ENCODE measurements at regions not wholly inside any gene's neighbourhood (a gene's known extent, or its start where the extent isn't known, plus 50 kb on each side); places are given as distances from the start of the nearest gene placed in this dataset.
"Not testable (repeated sequence)": the region's sequence is repeated elsewhere in the genome, so short reads cannot be mapped to it uniquely, and the experiment has no call there.

DNA sequence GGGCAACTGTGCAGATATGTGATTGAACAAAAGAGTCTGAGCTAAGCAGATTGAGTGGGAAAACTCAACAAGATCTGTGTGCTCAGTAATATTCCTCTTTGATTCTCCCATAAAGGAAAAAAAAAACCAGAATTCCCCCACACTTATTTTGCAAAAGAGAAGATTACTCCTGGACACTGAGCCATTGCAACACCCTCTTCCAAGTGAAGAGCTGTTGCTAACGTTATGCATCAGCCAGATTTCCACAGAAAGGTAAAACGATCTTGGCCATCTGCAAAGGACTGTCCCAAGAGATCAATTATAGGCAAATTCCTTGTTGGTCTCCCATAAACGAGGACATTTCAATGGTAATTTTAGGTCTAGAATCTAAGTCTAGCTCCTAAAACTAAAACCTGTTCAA is 587.7 kb downstream of the C12orf50 start:
- DNase-seq (ENCODE audit: insufficient read length, low spot score) (no peak), FAIRE-seq (no peak)

DNA sequence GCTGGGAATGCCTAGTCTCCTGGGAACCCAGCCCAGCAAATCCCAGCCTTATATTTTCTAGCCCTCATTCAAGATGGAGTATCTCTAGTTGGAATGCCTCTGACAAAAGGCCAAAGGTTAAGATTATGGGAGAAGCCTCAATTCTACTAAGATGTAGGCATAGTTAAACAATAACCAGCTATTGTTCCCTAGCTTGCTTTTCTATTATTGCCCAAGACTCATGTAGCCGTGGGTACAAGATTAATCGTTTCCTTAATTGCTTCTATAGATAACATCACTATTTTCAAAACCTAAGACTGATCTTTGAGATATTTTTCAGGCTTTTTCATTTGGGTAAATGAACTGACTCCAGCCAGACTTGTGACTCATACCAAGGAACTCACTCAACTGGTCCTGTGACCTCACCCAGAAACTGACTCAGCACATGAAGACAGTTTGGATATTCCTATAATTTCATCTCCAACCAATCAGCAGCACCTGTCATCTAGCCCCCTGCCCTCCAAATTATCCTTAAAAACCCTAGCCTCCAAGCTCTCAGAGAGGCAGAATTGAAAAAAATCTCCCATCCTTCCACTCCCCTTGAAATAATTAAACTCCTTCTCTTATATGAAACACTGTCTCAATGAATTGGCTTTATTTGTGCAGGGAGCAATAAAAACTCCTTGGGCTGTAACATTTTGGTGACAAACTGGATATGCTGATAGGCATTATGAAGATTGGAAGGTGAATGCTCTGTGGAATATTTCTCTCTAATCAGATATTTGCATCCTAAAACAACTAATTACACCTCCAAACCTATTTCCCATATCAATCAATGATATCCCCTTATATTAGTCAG is 589.0 kb downstream of the C12orf50 start:
- no peak for FAIRE-seq
- DNase-seq (ENCODE audit: insufficient read length, low spot score) = no peak

DNA sequence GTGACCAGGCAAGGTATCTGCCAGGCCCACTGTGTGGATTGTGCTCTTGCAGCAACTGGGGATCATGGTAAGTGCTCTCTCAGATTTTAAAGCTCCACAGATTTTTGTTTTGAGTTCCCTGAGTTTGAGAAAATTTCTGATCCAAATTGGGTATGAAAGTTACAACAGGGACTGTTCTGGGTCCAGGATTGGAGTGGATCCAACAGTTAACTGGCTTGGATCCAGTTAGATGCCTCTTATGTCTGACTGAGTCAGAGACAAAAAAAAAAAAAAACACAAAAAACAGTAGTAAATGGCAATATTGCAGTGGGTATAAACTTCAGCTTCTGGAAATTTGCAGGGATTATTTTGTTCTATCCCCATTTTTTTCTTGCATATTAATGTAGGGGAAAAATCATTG is 598.8 kb downstream of the C12orf50 start:
- no peak for FAIRE-seq
- no peak for DNase-seq (ENCODE audit: insufficient read length, low spot score)

DNA sequence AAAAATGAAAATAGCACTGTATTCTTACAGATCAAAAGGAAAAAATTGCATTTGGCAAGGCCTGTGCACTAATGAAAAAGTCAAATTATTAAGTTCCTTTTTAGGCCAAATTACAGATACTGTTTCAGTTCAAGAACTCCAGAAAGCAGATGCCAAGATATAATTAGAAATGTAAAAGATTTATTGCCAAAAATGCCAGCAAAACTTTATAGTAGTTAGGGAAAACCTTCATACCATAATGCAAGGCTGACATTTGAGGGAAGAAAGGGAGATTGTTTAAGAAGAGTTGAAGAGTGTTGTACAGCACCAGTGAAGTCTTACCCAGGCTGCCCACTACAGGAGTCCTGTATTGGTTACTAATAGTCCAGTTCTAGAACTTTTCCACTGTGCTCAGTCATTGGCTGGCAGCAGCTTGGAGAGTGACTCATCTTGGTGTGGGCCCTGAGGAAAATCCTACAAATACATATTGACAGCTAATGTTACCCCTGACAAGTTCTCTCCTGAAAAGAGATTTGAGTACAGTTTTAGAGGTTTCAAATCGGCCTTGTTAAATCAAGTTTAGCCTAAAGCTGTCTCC is 600.4 kb downstream of the C12orf50 start:
- FAIRE-seq (no peak), DNase-seq (ENCODE audit: insufficient read length, low spot score) (no peak)

DNA sequence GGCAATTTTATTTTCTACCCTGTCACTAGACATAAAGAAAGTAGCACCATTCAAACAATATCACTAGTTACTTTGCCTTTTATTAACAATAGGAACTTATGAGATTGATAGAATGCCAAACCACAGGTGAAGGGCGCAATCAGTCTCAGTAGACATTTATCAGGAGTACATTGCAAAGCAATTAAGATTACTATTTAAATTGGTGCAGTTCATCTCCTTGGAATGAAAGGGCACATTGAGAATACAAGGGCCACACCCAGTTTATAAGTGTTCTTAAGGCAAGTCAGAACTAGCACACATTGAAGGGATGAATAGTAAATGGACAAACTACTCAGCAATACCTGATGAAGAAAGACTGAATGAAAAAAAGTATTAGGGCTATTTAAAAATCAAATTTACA is 601.4 kb downstream of the C12orf50 start:
- FAIRE-seq = no peak

DNA sequence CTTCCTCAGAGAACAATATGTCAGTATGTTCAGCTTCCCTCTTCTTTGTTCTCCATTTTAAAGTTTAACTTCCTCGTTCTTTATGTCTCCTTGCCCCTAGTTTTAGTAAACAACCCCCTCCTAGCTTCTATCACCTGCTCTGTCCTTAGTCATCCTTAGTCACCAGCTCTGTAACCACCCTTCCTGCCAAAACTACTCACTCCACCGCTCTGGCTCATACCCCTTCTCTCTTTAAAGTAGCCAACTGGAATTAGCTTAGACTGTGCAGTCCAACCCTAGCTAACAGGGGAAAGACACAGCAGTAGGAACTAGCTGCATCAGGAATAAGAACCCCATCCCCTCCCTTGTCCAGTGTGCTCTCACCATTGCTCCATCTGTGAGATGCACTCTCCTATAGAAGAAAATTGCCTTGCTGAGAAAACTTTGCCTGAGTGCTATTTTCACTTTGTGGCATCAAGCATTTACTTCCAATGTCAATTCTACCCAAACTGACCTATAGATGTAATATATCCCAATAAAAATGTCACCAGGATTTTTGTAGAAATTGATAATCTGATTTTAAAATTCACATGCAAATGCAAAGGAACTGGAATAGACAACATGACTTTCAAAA is 603.2 kb downstream of the C12orf50 start:
- DNase-seq (ENCODE audit: insufficient read length, low spot score) (no peak), FAIRE-seq (no peak)

More for the DNA sequence above, 601.4 kb downstream of the C12orf50 start:
- no peak for DNase-seq (ENCODE audit: insufficient read length, low spot score)

DNA sequence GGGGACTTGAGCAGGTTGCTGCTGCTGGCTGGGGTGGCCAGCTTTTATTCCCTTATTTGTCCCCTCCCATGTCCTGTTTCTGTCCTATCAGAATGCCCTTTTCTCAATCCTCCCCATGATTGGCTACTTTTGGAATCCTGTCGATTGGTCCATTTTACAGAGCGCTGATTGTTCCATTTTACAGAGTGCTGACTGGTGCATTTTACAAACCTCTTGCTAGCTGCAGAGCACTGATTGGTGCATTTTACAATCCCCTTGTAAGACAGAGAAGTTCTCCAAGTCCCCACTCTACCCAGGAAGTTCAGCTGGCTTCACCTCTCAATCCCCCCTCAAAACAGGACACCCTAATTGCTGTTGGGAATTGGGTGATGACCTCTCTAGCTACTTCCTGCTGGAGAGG is 608.0 kb downstream of the C12orf50 start:
- not testable (repeated sequence) for DNase-seq (ENCODE audit: insufficient read length, low spot score); FAIRE-seq

DNA sequence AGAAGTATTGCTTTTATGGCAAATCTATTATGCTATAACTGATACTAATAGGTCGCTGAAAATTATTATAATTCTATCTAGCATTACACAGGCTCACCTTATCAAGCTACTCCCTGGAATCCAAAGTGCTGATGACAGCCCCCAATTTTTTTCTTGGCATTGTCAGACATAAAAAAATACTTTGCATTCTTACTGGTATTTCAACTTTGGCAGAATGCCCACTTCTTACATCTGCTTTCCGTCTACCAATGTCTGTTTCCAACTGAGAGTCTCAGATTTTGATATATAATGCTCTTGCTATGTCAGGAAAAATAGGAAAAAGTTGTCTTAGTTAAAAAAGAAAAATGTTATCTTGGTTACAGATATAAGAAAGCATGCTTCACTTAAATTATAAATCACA is 615.4 kb downstream of the C12orf50 start:
- FAIRE-seq (no peak), DNase-seq (ENCODE audit: insufficient read length, low spot score) (no peak)

DNA sequence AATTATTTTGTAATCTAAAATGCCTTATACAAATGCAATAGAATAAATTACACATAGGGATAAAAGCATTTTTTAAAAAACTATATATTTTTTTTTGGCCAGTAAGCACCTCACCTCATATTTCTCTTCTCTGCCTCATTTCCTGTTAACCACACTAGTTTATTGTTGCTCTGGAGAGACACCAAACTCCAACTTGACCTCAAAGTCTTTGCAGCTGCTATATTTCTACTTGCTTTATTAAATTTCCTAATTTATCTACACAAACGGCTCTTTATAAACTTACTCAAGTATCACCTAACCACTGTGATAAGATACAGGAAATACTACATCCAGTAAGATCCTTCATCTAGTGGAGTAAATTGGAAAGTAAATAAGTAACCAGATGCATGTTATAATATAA is 622.3 kb downstream of the C12orf50 start:
- DNase-seq (ENCODE audit: insufficient read length, low spot score) (no peak), FAIRE-seq (no peak)

DNA sequence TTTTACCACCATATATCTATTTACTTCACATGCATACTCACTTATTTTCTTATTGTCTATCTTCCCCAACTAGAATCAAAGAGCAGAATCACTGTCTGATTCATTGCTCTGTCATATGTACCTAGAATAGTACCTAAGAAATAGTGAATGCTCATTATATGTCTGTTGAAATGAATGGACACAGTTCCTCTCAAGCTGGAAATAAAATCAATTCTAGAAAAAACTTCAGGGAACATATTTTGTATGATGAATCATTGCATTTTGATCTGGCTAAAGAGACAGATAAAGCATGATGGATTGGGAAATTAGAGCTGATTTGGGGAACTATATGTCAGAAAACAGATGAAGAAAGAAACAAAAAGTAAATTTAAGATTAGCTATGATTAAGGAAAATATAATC is 623.3 kb downstream of the C12orf50 start:
- FAIRE-seq = no peak
- DNase-seq (ENCODE audit: insufficient read length, low spot score) = no peak

DNA sequence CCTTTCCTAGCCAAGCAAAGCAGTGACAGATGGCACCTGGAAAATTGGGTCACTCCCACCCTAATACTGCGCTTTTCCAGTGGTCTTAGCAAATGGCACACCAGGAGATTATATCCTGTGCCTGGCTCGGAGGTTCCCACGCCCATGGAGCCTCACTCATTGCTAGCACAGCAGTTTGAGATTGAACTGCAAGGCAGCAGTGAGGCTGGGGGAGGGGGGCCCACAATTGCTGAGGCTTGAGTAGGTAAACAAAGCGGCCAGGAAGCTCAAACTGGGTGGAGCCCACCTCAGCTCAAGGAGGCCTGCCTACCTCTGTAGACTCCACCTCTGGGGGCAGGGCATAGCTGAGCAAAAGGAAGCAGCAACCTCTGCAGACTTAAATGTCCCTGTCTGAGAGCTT is 635.0 kb downstream of the C12orf50 start:
- DNase-seq (ENCODE audit: insufficient read length, low spot score); FAIRE-seq: not testable (repeated sequence)

DNA sequence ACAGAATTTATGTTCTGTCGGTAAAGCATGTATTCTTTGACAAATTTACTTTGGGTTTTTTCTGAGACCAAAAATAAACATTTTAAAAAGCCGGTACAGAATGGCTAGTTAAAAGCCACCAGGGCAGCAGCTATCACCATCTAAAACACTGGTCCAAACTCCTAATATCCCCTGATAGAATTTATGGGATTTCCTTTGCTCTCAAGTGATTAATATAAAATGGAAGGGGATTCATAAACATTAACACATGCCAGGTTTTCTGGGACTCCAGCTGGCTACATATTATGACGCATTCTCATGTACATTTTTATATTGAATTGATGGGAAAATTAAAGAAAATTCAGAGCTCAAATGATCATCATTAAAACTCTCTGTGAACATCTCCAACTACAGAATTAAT is 640.8 kb downstream of the C12orf50 start:
- FAIRE-seq = no peak

DNA sequence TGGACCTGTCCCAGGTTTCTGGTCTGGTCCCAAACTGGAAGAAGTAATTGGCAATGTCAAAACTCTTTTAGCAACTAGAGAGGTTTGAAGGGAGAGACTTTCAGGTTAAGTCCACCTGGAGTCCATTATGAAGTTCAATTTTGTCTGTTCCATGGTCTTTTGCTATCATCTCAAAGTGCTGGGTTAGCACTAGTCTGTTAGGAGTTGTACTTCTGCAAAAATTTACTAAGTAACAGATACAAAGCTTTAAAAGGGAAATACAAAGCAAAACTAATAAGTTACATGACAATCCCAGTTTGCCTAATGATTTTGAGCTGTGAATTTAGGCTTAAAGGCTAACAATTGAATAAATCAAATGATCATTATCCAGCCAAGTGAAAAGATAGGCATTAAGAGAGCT is 643.9 kb downstream of the C12orf50 start:
- no peak for DNase-seq (ENCODE audit: insufficient read length, low spot score)
- FAIRE-seq = no peak

More for the DNA sequence above, 640.8 kb downstream of the C12orf50 start:
- DNase-seq (ENCODE audit: insufficient read length, low spot score) = no peak

DNA sequence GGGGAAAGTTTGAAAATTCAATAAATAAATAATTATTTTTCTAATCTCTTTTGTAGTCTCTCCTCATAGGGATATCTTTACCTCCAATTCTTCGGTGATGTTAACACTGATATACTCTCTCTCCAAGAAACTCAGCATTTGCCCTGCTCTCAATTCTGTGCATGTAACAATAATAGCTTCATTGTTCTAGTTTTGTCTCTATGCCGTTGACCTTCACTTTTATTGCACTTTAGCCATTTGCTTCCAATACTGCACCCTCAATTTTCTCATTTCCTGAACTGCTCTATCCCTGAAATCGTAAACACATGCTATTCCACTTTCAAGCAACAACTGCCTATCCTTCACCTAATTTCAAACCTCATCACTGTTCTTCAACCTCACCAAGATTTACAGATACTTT is 645.0 kb downstream of the C12orf50 start:
- DNase-seq (ENCODE audit: insufficient read length, low spot score) (no peak), FAIRE-seq (no peak)

DNA sequence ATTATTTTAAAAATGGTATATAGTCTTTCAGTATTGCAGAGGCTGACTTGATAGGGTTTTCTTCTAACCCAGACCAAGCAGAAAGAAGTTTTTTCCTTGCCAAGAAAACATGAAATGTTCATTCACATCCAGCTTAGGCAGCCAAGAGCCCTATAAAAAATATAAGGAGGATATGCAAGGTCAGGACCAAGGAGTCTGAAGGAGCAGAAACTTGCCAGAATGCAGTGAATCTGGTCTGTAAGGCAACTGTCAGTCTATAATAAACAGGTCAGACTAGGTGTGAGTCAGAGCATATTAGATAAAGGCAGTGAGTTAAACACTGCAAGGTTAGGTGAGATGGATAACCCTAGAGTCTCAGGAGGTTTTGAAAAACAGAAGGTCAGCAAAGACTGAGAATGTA is 645.5 kb downstream of the C12orf50 start:
- FAIRE-seq (no peak), DNase-seq (ENCODE audit: insufficient read length, low spot score) (no peak)

DNA sequence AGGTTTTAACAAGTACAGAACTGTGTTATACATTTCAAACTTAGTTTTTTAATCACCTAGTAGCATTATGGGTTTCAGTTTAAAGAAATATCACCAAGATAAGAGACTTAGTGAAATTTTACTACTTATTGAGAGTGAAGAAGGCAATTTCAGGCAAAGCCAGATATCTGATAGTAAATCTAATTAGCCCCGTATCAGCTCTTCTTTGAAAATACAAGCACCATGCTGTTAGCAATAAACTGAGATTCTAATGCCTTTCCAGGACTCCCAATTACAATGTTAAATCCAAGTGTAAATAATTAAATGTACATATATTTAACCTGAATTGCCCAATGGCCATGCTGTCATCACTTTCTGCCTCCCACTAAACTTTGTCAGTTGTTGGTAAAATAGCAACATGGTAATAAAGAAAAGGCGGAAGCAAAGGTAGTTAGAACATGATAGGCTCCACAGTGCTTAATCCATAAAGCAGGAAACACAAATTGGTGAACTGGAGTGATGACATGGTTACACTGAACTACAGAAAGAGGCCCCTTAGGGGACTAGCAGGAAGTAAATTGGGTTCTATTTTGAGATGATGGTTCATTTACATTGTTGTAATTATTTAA is 646.1 kb downstream of the C12orf50 start:
- DNase-seq (ENCODE audit: insufficient read length, low spot score) (no peak), FAIRE-seq (no peak)

DNA sequence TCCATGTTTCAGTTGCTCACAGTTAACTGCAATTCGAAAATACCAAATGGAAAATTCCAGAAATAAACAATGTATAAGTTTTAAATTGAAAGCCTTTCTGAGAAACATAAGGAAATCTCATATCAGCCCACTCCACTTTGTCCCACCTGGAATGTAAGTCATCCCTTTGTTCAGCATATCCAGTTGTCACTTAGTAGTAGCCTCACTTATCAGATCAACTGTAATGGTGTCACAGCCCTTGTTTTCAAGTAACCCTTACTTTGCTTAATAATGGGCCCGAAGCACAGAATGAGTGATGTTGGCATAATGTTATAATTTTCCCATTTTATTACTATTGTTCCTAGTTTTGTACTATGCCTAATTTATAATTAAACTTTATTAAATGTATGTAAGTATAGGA is 646.8 kb downstream of the C12orf50 start:
- no peak for DNase-seq (ENCODE audit: insufficient read length, low spot score)
- no peak for FAIRE-seq

DNA sequence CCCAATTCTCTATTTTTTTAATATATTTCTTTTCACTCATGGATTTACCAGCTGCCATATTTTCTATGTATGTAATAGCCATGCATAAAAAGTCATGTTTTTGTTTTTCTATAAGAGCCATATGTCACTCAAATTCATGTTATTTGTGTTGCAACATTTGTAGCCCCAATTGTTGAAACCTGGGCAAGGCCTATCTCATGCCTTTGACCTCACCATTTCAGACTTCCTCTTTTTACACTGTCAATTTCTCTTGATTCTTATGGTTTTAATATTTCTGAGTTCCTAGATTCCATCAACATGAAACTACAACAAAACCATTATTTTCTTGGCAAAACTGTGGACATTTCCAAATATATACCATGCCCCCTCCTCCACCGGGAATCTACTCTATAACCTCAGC is 647.5 kb downstream of the C12orf50 start:
- no peak for FAIRE-seq
- no peak for DNase-seq (ENCODE audit: insufficient read length, low spot score)

DNA sequence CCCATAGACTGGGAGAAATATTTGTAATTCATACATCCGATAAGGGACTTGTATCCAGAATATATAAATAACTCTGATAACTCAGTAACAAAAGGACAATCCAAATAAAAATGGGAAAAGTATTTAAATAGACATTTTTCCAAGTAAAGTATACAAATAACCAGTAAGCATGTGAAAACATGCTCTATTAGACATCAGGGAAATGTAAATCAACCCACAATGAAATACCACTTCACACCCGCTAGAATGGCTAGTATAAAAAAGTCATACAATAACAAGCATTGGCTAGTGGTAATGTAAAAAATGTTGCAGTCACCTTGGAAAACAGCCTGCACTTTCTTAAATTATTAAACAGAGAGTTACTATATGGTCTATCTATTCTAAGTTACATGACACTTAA is 650.7 kb downstream of the C12orf50 start:
- no peak for DNase-seq (ENCODE audit: insufficient read length, low spot score)
- no peak for FAIRE-seq

DNA sequence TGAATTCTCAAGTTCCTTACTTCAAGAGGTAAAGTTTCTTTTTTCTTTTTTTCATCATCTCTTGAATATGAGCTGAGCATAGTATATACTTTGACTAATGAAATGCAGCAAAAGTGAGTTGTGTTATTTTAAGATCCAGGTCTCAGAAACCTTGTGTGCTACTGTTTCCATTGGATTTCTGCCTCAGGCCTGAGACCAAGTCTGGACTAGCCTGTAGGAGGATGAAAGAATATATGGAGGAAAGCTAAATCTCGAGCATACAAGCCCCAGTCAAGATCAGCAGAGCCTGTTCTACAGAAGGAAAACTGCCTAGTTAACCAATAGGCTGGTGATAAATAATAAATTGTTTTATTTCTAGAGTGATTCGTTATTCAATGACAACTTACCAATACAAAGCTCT is 652.5 kb downstream of the C12orf50 start:
- FAIRE-seq (no peak), DNase-seq (ENCODE audit: insufficient read length, low spot score) (no peak)

DNA sequence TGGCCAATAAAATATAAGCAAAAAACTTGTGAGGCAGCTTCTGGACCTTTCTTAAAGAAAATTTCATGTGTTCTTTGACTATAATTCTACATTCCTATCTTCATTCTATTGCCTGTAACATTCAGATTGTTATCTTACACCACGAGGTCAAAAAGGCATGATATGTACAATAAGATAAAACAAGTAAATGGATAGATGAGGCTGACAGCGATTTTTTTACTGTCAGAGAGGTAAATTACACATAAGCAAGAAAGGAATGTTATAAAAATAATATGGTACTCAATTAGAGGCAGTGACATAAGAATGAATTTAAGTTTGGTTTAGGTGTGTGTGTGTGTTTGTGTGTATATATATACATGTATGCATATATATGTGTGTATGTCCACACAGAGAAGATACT is 660.0 kb downstream of the C12orf50 start:
- FAIRE-seq = no peak
- no peak for DNase-seq (ENCODE audit: insufficient read length, low spot score)

DNA sequence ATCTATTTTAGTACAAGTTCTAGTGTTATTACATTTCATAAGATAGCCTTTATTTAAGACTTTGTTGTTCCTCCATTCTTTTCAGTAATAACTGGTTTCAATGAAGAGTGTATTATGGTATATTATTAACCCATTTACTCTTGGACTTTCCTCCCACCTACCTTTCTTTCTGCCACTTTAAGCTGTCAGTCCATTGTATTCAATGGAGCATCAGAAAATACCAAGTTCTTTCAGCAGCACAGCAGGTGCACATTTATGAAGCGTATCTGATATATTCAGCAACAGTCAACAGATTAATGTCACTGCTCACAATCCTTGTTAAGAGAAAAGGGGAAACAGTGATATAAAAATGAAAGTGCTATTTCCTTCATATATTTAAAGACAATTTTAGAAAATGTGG is 660.9 kb downstream of the C12orf50 start:
- DNase-seq (ENCODE audit: insufficient read length, low spot score) (no peak), FAIRE-seq (no peak)

Measured in GM19239 (cell line).